GM10266 (cell line): ENCODE measurements at regions not wholly inside any gene's neighbourhood (a gene's known extent, or its start where the extent isn't known, plus 50 kb on each side); places are given as distances from the start of the nearest gene placed in this dataset.

Experiments used
- DNase-seq: peaks from one replicate; pipeline ENCODE4 v3.0.0; 2012; ENCODE audit errors: extremely low spot score
- TF ChIP-seq, protein P1 (sequence below): IDR thresholded peaks from 2 replicates; pipeline ENCODE4 v1.5.1; 2012; ENCODE audit warnings: mild to moderate bottlenecking, low read depth; ENCODE audit not compliant: control insufficient read depth, insufficient read depth; ENCODE audit errors: missing control alignments

- no peak for DNase-seq
- TF ChIP-seq, protein P1, sequence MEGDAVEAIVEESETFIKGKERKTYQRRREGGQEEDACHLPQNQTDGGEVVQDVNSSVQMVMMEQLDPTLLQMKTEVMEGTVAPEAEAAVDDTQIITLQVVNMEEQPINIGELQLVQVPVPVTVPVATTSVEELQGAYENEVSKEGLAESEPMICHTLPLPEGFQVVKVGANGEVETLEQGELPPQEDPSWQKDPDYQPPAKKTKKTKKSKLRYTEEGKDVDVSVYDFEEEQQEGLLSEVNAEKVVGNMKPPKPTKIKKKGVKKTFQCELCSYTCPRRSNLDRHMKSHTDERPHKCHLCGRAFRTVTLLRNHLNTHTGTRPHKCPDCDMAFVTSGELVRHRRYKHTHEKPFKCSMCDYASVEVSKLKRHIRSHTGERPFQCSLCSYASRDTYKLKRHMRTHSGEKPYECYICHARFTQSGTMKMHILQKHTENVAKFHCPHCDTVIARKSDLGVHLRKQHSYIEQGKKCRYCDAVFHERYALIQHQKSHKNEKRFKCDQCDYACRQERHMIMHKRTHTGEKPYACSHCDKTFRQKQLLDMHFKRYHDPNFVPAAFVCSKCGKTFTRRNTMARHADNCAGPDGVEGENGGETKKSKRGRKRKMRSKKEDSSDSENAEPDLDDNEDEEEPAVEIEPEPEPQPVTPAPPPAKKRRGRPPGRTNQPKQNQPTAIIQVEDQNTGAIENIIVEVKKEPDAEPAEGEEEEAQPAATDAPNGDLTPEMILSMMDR = no peak
These were observed 183.4 kb downstream of the BMP7 start for GRCh38 chr20:57083072-57083471.

- TF ChIP-seq, protein P1 = no peak
- DNase-seq = no peak
These were observed 180.4 kb downstream of the BMP7 start for GRCh38 chr20:57086066-57086465.

- no peak for DNase-seq
- TF ChIP-seq, protein P1 = no peak
These were observed 179.3 kb downstream of the BMP7 start for GRCh38 chr20:57087102-57087501.

- TF ChIP-seq, protein P1 = no peak
- no peak for DNase-seq
These were observed 178.7 kb downstream of the BMP7 start for GRCh38 chr20:57087705-57088104.

DNA sequence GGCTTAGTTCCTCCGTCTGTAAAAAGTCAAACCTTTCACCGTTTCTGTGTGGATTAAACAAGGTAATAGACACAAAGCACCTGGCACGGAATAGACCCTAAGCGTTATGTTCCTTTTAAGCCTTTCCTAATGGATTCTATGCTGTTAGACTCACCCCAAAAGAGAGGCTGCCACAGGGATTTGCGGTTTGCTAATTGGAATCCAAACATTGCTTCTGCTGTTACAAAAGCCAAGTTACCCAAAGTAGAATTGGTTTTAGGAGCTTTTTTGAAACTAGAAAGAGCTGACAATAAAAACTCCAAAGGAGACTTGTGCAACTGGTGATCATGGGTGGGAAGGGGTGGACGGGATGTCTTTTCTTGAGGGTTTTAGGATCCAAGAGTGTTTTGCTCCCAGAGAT is 178.0 kb downstream of the BMP7 start:
- DNase-seq = no peak
- TF ChIP-seq, protein P1 = no peak

GRCh38 chr20:57089699-57090144 is 176.7 kb downstream of the BMP7 start:
- peak; percentile 76 for DNase-seq
- TF ChIP-seq, protein P1 = peak; percentile 83

- TF ChIP-seq, protein P1 = no peak
- no peak for DNase-seq
These were observed 175.6 kb downstream of the BMP7 start for GRCh38 chr20:57090590-57091560.
